ENCODE measurements at regions not wholly inside any gene's neighbourhood (a gene's known extent, or its start where the extent isn't known, plus 50 kb on each side); places are given as distances from the start of the nearest gene placed in this dataset.

DNA sequence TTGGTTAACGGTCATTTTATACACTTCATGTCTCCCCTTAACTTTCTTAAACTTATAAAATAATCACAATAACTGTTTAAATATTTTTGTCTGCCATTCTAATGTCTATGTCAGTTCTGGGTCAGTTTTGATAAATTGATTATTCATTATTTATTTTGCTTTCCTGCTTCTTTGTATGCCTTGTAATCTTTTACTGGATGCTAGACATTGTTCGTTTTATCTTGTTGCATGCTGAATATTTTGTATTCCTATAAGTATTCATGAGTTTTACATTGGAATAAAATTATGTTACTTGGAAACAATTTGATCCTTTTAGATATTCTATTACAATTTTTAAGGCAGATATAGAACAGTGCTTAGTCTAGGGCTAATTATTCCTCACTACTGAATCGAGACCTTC is 952.0 kb downstream of the NR2F1-AS1 start:
- CTCF ChIA-PET, result no interaction called here
- H3K4me1 Mint-ChIP-seq, result no peaks in the 10 kb centered on the region
- POLR2A ChIA-PET, result interaction anchor here (0.5 kb wide), 1 partner anchor 1307 kb away, joined by 3 read pairs; no protein-coding TSS in a partner anchor

DNA sequence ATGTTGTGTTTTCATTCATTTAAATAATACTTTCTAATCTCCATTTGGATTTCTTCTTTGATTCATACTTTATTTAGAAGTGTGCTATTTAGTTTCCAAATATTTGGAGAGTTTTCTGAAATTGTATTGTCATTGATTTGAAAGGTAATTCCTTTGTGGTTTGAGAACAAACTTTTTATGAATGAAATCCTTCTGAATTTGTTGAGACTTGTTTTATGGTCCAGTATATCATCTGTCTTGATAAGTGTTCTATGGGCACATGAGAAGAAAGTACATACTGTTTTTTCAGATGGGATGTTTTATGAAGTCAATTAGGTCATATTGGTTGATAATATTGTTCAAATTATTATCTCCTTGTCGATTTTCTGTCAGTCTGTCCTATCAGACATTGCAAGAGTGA is 953.8 kb downstream of the NR2F1-AS1 start:
- ATAC-seq (no peak), DNase-seq (ENCODE audit: low spot score) (no peak)
- Mint-ChIP-seq H3K9me3 (peaks cover 2% of the 10 kb centered on the region), H3K27me3 (ENCODE audit: low read depth) (no peaks in the 10 kb centered on the region), H3K4me3 (no peak overlapping the region), H3K4me1 (no peaks in the 10 kb centered on the region), H3K27ac (no peak overlapping the region), H3K36me3 (no peaks in the 10 kb centered on the region; the same call in 1 of the 2 replicates)
- TF ChIP-seq IRF2 (CRISPR knock-in tag; IDR thresholded peaks at IDR 0.05; ENCODE audit: borderline replicate concordance, low read depth) (no peak), ZNF416 (CRISPR knock-in tag; IDR thresholded peaks at IDR 0.05) (no peak), SMAD3 (CRISPR knock-in tag; IDR thresholded peaks at IDR 0.05; ENCODE audit: borderline replicate concordance) (no peak), NR2C2 (CRISPR knock-in tag; IDR thresholded peaks at IDR 0.05) (no peak), NR1H2 (CRISPR knock-in tag; IDR thresholded peaks at IDR 0.05) (no peak), ZNF263 (CRISPR knock-in tag; IDR thresholded peaks at IDR 0.05; ENCODE audit: low read depth) (no peak)
- TF ChIP-seq, protein P1, sequence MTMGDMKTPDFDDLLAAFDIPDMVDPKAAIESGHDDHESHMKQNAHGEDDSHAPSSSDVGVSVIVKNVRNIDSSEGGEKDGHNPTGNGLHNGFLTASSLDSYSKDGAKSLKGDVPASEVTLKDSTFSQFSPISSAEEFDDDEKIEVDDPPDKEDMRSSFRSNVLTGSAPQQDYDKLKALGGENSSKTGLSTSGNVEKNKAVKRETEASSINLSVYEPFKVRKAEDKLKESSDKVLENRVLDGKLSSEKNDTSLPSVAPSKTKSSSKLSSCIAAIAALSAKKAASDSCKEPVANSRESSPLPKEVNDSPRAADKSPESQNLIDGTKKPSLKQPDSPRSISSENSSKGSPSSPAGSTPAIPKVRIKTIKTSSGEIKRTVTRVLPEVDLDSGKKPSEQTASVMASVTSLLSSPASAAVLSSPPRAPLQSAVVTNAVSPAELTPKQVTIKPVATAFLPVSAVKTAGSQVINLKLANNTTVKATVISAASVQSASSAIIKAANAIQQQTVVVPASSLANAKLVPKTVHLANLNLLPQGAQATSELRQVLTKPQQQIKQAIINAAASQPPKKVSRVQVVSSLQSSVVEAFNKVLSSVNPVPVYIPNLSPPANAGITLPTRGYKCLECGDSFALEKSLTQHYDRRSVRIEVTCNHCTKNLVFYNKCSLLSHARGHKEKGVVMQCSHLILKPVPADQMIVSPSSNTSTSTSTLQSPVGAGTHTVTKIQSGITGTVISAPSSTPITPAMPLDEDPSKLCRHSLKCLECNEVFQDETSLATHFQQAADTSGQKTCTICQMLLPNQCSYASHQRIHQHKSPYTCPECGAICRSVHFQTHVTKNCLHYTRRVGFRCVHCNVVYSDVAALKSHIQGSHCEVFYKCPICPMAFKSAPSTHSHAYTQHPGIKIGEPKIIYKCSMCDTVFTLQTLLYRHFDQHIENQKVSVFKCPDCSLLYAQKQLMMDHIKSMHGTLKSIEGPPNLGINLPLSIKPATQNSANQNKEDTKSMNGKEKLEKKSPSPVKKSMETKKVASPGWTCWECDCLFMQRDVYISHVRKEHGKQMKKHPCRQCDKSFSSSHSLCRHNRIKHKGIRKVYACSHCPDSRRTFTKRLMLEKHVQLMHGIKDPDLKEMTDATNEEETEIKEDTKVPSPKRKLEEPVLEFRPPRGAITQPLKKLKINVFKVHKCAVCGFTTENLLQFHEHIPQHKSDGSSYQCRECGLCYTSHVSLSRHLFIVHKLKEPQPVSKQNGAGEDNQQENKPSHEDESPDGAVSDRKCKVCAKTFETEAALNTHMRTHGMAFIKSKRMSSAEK (CRISPR knock-in tag; IDR thresholded peaks at IDR 0.05; ENCODE audit: borderline replicate concordance), result no peak
- TF ChIP-seq, protein P2, sequence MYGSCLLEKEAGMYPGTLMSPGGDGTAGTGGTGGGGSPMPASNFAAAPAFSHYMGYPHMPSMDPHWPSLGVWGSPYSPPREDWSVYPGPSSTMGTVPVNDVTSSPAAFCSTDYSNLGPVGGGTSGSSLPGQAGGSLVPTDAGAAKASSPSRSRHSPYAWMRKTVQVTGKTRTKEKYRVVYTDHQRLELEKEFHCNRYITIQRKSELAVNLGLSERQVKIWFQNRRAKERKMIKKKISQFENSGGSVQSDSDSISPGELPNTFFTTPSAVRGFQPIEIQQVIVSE (CRISPR knock-in tag; IDR thresholded peaks at IDR 0.05; ENCODE audit: borderline replicate concordance), result no peak
- TF ChIP-seq, protein P3, sequence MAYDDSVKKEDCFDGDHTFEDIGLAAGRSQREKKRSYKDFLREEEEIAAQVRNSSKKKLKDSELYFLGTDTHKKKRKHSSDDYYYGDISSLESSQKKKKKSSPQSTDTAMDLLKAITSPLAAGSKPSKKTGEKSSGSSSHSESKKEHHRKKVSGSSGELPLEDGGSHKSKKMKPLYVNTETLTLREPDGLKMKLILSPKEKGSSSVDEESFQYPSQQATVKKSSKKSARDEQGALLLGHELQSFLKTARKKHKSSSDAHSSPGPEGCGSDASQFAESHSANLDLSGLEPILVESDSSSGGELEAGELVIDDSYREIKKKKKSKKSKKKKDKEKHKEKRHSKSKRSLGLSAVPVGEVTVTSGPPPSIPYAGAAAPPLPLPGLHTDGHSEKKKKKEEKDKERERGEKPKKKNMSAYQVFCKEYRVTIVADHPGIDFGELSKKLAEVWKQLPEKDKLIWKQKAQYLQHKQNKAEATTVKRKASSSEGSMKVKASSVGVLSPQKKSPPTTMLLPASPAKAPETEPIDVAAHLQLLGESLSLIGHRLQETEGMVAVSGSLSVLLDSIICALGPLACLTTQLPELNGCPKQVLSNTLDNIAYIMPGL (CRISPR knock-in tag; IDR thresholded peaks at IDR 0.05), result no peak
- TF ChIP-seq, protein P4, sequence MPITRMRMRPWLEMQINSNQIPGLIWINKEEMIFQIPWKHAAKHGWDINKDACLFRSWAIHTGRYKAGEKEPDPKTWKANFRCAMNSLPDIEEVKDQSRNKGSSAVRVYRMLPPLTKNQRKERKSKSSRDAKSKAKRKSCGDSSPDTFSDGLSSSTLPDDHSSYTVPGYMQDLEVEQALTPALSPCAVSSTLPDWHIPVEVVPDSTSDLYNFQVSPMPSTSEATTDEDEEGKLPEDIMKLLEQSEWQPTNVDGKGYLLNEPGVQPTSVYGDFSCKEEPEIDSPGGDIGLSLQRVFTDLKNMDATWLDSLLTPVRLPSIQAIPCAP (CRISPR knock-in tag; IDR thresholded peaks at IDR 0.05), result no peak
- TF ChIP-seq, protein P5, sequence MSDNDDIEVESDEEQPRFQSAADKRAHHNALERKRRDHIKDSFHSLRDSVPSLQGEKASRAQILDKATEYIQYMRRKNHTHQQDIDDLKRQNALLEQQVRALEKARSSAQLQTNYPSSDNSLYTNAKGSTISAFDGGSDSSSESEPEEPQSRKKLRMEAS (CRISPR knock-in tag; IDR thresholded peaks at IDR 0.05), result no peak
- TF ChIP-seq, protein P6, sequence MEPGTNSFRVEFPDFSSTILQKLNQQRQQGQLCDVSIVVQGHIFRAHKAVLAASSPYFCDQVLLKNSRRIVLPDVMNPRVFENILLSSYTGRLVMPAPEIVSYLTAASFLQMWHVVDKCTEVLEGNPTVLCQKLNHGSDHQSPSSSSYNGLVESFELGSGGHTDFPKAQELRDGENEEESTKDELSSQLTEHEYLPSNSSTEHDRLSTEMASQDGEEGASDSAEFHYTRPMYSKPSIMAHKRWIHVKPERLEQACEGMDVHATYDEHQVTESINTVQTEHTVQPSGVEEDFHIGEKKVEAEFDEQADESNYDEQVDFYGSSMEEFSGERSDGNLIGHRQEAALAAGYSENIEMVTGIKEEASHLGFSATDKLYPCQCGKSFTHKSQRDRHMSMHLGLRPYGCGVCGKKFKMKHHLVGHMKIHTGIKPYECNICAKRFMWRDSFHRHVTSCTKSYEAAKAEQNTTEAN (CRISPR knock-in tag; IDR thresholded peaks at IDR 0.05), result no peak
- ChIA-PET CTCF (no interaction called here), POLR2A (no interaction called here)

More for the DNA sequence above, 952.0 kb downstream of the NR2F1-AS1 start:
- Mint-ChIP-seq H3K9me3 (peaks cover 7% of the 10 kb centered on the region), H3K27ac (no peak overlapping the region), H3K36me3 (no peaks in the 10 kb centered on the region; the same call in 1 of the 2 replicates), H3K27me3 (ENCODE audit: low read depth) (no peaks in the 10 kb centered on the region), H3K4me3 (no peak overlapping the region)
- TF ChIP-seq, protein P3 (CRISPR knock-in tag; IDR thresholded peaks at IDR 0.05), result no peak
- TF ChIP-seq, protein P7, sequence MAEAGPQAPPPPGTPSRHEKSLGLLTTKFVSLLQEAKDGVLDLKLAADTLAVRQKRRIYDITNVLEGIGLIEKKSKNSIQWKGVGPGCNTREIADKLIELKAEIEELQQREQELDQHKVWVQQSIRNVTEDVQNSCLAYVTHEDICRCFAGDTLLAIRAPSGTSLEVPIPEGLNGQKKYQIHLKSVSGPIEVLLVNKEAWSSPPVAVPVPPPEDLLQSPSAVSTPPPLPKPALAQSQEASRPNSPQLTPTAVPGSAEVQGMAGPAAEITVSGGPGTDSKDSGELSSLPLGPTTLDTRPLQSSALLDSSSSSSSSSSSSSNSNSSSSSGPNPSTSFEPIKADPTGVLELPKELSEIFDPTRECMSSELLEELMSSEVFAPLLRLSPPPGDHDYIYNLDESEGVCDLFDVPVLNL (CRISPR knock-in tag; IDR thresholded peaks at IDR 0.05; ENCODE audit: borderline replicate concordance, low read depth), result no peak
- TF ChIP-seq RORB (CRISPR knock-in tag; IDR thresholded peaks at IDR 0.05), result no peak
- no peak for ATAC-seq
- no peak for DNase-seq (ENCODE audit: low spot score)
